ENCODE measurements at regions not wholly inside any gene's neighbourhood (a gene's known extent, or its start where the extent isn't known, plus 50 kb on each side); places are given as distances from the start of the nearest gene placed in this dataset.

DNA sequence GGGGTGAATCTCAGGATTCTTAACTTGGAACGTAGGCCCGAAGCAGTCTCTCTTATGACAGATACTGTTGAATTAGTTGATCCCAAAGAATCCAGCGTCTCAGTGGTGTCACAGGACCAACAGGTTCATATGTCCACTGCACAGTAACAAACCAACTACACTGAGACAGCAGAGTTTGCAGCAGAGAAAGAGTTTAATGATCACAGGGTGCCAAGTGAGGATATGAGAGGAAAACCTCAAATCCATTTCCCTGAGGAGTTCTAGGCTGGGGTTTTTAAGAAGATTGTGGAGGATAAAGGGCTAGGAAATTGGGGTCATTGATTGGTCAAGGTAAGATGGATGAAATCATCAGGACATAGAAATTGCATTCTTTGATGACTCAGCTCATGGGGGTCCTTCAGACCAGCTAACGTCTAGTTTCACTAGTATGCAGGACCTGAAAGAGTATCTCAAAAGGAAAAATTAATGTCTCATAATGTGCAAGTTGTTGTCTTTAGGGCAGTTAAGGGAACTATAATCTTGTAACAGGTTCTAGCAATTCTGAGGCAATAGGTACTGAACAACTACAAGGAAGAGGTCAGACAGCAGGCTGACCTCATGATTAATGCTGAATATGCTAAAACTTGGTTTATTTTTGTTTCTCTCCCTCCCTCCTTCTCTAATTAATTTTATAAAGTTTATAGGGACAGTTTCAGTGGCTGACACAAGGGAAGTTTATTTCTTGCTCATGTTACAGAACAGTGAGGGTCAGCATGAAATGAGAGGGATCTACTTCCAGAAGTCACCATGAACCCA lies 310.9 kb upstream of the NEBL start:
- TF ChIP-seq, protein P1, sequence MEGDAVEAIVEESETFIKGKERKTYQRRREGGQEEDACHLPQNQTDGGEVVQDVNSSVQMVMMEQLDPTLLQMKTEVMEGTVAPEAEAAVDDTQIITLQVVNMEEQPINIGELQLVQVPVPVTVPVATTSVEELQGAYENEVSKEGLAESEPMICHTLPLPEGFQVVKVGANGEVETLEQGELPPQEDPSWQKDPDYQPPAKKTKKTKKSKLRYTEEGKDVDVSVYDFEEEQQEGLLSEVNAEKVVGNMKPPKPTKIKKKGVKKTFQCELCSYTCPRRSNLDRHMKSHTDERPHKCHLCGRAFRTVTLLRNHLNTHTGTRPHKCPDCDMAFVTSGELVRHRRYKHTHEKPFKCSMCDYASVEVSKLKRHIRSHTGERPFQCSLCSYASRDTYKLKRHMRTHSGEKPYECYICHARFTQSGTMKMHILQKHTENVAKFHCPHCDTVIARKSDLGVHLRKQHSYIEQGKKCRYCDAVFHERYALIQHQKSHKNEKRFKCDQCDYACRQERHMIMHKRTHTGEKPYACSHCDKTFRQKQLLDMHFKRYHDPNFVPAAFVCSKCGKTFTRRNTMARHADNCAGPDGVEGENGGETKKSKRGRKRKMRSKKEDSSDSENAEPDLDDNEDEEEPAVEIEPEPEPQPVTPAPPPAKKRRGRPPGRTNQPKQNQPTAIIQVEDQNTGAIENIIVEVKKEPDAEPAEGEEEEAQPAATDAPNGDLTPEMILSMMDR (IDR thresholded peaks at IDR 0.05; ENCODE audit: low read depth, low read length, missing control alignments) = no peak
- H3K4me3 ChIP-seq (replicated peaks; ENCODE audit: low read depth, low read length) = no peak overlapping the region
- no peak for DNase-seq (ENCODE audit: extremely low read depth, low read depth)

DNA sequence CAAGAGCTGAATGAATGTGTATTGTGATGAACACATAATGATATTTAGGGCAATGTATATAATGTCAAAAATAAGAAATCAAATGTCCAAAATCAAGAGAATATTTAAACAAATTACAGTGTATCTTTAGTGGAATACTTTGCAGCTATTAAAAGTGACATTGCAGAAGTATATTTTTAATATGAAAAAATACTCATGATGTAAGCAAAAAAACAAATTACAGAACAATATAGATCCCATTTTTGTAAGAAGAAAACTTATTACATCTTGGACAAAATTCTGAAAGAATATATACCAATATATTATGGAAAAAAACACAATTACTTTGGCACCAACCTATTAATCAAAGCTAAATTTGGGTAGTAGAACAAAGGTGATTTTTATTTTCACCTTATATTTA lies 308.2 kb upstream of the NEBL start:
- TF ChIP-seq, protein P1 (IDR thresholded peaks at IDR 0.05; ENCODE audit: low read depth, low read length, missing control alignments) = no peak
- DNase-seq (ENCODE audit: extremely low read depth, low read depth) = no peak
- no peak overlapping the region for H3K4me3 ChIP-seq (replicated peaks; ENCODE audit: low read depth, low read length)

DNA sequence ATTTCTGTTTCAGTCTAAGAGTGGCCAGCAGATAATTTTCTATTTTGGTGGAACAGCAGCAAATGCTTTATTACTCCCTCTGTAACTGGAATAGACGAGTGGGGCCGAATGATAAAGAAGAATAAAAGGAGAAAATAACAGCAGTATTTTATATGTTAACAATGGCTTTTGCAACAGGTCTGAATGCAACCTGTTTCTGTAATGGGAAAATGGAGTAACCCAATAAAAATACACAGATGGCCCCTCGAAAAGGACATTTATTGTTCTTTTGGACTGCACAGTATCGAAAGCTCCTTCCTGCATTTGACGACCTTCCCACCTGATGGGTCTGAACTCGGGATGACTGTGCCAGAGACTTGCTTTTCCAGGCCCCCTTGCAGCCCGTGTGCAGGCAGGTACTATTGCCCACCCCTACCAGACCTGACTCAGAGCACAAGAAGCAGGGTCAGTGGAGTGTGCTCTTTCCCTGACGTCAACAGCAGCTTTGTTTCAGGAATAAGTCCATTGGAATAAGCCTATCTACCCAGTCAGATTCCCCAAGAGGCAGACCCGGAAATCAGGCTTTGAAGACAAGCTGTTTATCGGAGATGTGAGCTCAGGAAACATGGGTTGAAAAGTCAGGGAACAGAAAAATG lies 306.5 kb upstream of the NEBL start:
- H3K4me3 ChIP-seq (replicated peaks; ENCODE audit: low read depth, low read length) = no peak overlapping the region
- TF ChIP-seq, protein P1 (IDR thresholded peaks at IDR 0.05; ENCODE audit: low read depth, low read length, missing control alignments) = no peak
- DNase-seq (ENCODE audit: extremely low read depth, low read depth) = no peak

DNA sequence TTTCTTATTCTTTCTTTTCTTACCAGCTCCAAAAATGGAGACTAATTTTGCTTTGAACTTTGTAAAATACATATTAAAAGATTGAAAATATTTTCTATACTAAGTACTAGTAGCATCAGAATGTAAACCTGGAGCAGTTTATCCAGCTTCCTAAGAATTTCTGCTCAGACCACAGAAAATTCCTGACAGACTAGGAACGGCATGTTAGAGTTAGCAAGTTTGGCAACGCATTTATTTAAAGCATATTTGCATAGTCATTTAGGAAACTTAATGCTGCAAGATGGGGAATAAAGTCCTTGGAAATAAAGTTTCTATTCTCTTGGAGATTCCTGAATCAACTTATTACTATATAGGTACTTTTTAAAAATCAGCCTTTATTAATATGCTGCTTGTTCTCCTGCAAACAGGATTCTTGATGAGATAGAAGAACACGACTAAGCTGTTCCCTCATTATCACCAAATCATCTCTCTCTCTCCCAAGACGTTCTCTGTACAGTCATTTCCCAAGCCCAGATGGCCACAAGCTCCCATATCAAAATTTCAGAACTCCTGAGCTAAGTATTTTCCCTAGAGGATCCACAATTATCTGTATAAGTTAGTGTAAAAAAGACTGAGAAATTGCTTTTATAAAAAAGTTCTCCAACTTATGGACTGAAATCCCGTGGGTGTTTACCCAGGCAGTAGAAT lies 305.8 kb upstream of the NEBL start:
- TF ChIP-seq, protein P1 (IDR thresholded peaks at IDR 0.05; ENCODE audit: low read depth, low read length, missing control alignments) = no peak
- no peak for DNase-seq (ENCODE audit: extremely low read depth, low read depth)
- no peak overlapping the region for H3K4me3 ChIP-seq (replicated peaks; ENCODE audit: low read depth, low read length)

DNA sequence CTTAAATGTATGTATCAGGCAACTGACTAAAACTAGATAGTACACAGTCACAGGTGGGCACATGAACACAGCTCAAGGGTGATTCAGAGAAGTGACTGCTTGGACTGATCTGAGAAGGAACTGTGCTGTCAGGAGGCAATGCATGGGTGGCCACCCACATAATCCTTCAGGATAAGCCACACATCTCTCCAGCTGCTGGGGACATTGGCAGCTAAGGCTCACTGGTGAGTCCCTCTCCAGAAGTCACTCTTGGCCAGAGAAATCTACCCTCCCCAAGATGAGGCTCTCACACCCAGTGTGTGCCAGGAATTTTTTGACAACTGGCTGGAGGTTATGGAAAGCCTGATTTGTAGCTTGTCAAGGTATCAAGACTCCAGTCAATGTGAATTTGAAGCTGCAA lies 302.4 kb upstream of the NEBL start:
- TF ChIP-seq, protein P1 (IDR thresholded peaks at IDR 0.05; ENCODE audit: low read depth, low read length, missing control alignments) = no peak
- H3K4me3 ChIP-seq (replicated peaks; ENCODE audit: low read depth, low read length) = no peak overlapping the region
- DNase-seq (ENCODE audit: extremely low read depth, low read depth) = no peak

DNA sequence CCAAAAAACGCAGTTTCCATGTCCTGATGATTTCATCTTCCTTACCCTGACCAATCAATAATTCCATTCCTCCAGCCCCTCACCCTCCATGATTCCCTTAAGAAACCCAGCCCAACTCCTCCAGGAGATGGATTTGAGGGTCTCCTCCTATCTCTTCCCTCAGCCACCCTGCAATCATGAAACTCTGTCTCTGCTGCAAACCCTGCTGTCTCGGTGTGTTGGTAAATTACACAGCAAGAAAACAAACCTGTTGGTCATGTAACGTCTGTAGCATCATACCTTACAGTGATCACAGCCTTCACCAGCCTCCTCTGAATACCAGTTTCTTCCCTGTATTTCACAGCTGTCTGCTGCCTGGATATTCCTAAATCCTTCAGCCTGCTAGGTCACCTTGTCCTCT lies 300.7 kb upstream of the NEBL start:
- DNase-seq (ENCODE audit: extremely low read depth, low read depth) = no peak
- TF ChIP-seq, protein P1 (IDR thresholded peaks at IDR 0.05; ENCODE audit: low read depth, low read length, missing control alignments) = no peak

More for the DNA sequence above, 300.7 kb upstream of the NEBL start:
- no peak overlapping the region for H3K4me3 ChIP-seq (replicated peaks; ENCODE audit: low read depth, low read length)

Data from HFF-Myc (cell line).